GM13977 (cell line): ENCODE measurements at regions not wholly inside any gene's neighbourhood (a gene's known extent, or its start where the extent isn't known, plus 50 kb on each side); places are given as distances from the start of the nearest gene placed in this dataset.

Source experiments
- DNase-seq: peaks from one replicate; pipeline ENCODE4 v3.0.0; 2012; ENCODE audit warnings: low spot score
- in situ Hi-C: fragments of 300-500 bp; cut with MboI; formaldehyde crosslinking; loops from one replicate; pipeline ENCODE4 v1.12.0; 2022; ENCODE audit warnings: low sequenced_read_pairs, low pct_unique_long_range_greater_than_20kb, mixed read lengths, inconsistent platforms; ENCODE audit not compliant: unreplicated experiment
- TF ChIP-seq, protein P1 (sequence below): IDR thresholded peaks from 2 replicates; pipeline ENCODE4 v1.5.1; 2012; ENCODE audit warnings: mild to moderate bottlenecking, control low read depth; ENCODE audit not compliant: insufficient read depth; ENCODE audit errors: extremely low read depth, missing control alignments

GRCh38 chr4:66340286-66340893, 670.1 kb upstream of the EPHA5 start:
- in situ Hi-C loops: no loop called here
- DNase-seq: no peak
- TF ChIP-seq, protein P1, sequence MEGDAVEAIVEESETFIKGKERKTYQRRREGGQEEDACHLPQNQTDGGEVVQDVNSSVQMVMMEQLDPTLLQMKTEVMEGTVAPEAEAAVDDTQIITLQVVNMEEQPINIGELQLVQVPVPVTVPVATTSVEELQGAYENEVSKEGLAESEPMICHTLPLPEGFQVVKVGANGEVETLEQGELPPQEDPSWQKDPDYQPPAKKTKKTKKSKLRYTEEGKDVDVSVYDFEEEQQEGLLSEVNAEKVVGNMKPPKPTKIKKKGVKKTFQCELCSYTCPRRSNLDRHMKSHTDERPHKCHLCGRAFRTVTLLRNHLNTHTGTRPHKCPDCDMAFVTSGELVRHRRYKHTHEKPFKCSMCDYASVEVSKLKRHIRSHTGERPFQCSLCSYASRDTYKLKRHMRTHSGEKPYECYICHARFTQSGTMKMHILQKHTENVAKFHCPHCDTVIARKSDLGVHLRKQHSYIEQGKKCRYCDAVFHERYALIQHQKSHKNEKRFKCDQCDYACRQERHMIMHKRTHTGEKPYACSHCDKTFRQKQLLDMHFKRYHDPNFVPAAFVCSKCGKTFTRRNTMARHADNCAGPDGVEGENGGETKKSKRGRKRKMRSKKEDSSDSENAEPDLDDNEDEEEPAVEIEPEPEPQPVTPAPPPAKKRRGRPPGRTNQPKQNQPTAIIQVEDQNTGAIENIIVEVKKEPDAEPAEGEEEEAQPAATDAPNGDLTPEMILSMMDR: no peak

- TF ChIP-seq, protein P1: no peak
- DNase-seq: no peak
- in situ Hi-C loops: no loop called here
Observed at GRCh38 chr4:66339007-66339406, 668.7 kb upstream of the EPHA5 start.

DNA sequence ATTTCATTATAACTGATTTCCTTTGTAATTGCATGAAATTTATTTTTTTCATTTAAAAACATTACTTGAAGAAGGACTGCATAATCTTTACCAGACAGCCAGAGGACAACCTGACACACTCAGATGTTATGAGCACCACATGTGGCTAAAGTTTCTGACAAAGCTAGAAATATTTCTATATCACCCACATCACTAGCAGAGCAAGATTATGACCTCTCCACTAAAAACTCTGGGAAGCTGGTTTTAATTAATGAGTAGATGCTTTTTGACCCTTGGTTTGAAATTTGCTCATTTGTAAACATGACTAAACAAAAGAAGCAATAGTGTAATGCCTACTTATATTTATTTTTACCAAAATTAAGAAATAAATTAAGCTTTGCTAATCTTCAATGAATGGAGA, 661.5 kb upstream of the EPHA5 start:
- no peak for DNase-seq
- TF ChIP-seq, protein P1: no peak
- in situ Hi-C loops: no loop called here

DNA sequence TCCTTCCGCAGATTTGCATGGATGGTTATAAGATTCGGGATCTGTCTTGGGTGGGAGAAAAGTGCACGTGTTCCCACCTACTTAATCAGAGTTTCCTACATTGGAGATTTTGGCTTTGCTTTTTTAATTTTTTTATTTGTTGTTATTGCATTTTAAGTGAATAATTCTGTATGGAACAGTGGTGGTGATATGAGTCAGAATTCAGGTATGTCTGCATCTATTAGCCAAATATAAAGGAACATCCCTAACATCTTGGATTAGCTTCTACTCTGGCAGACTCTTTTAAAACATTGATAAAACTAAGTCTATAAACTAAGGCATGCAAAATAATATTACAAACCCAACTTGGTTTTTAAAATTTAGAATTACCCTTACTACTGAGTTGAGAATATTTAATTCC, 659.8 kb upstream of the EPHA5 start:
- in situ Hi-C loops: no loop called here
- TF ChIP-seq, protein P1: no peak
- DNase-seq: no peak

DNA sequence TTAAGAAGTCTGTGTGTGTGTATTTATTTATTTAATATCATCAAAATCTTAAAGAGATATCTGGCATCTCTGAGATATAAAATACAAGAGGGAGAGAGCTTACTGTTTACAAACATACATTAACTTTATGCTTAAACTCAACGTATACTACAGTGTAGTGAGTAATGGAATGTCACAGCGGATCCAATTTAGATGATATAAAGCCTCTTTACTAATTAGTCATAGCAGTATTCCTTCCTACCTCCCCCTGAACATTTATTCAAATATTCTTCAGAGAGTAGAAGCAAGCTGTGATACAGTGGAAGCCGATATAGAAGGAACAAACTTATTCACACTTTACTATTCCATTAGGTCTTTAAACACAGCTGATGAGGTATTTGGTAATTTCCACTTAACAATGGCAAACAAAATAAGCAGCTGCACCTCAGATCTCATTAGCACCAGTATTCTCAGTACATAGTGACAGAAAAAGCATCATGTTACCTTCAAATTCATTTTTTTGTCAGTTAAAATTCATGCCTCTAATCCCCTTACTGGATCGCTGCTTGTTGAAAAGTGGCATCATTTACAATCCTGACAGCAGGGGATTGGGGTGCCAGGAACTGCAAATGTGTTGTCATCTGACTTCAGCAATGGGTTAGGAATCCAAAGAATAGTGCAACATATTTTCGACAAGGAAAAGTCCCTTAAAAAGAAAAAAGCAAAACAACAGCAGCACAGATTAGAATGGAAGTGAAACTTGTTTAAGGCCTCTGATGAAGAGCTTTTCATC, 658.7 kb upstream of the EPHA5 start:
- no peak for DNase-seq
- TF ChIP-seq, protein P1: no peak
- in situ Hi-C loops: no loop called here

- TF ChIP-seq, protein P1: no peak
- in situ Hi-C loops: no loop called here
- DNase-seq: no peak
Observed at GRCh38 chr4:66307641-66308438, 637.6 kb upstream of the EPHA5 start.
